ENCODE measurements at regions not wholly inside any gene's neighbourhood (a gene's known extent, or its start where the extent isn't known, plus 50 kb on each side); places are given as distances from the start of the nearest gene placed in this dataset.

DNA sequence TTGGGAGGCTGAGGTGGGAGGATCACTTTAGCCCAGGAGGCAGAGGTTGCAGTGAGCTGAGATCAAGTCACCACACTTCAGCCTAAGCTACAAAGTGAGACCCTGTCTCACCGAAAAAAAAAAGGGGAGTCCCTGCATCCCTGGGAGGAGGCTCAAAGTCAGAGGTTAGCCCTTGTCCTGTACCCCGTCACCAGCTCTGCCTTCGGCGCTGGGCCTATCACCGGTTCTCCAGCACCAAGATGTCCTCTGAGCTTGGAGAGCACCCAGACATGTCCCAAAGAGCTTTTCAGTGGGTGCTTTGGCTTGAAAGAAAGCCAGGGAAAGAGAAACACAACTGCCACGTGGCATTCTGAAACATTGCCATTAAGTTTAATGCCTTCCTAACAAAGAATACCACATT is 356.9 kb upstream of the TSHZ3 start:
- TF ChIP-seq POLR2A (IDR thresholded peaks at IDR 0.05), result no peak
- TF ChIP-seq, protein P1, sequence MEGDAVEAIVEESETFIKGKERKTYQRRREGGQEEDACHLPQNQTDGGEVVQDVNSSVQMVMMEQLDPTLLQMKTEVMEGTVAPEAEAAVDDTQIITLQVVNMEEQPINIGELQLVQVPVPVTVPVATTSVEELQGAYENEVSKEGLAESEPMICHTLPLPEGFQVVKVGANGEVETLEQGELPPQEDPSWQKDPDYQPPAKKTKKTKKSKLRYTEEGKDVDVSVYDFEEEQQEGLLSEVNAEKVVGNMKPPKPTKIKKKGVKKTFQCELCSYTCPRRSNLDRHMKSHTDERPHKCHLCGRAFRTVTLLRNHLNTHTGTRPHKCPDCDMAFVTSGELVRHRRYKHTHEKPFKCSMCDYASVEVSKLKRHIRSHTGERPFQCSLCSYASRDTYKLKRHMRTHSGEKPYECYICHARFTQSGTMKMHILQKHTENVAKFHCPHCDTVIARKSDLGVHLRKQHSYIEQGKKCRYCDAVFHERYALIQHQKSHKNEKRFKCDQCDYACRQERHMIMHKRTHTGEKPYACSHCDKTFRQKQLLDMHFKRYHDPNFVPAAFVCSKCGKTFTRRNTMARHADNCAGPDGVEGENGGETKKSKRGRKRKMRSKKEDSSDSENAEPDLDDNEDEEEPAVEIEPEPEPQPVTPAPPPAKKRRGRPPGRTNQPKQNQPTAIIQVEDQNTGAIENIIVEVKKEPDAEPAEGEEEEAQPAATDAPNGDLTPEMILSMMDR (IDR thresholded peaks at IDR 0.05), result no peak
- no peak for TF ChIP-seq POLR2AphosphoS5 (IDR thresholded peaks at IDR 0.05)
- TF ChIP-seq EP300 (IDR thresholded peaks at IDR 0.05), result no peak

Data from gastroesophageal sphincter (tissue), 3 donors.